GM12873 (cell line): ENCODE measurements at regions not wholly inside any gene's neighbourhood (a gene's known extent, or its start where the extent isn't known, plus 50 kb on each side); places are given as distances from the start of the nearest gene placed in this dataset.

Experiments used
- TF ChIP-seq, protein P1 (sequence below): IDR thresholded peaks from 2 replicates; pipeline ENCODE4 v1.5.1; 2012; ENCODE audit warnings: low read depth, mild to moderate bottlenecking, moderate library complexity, low read length, control low read depth; ENCODE audit not compliant: insufficient read depth; ENCODE audit errors: missing control alignments

GRCh38 chr1:70587872-70588366, 176.9 kb downstream of the CTH start:
- TF ChIP-seq, protein P1, sequence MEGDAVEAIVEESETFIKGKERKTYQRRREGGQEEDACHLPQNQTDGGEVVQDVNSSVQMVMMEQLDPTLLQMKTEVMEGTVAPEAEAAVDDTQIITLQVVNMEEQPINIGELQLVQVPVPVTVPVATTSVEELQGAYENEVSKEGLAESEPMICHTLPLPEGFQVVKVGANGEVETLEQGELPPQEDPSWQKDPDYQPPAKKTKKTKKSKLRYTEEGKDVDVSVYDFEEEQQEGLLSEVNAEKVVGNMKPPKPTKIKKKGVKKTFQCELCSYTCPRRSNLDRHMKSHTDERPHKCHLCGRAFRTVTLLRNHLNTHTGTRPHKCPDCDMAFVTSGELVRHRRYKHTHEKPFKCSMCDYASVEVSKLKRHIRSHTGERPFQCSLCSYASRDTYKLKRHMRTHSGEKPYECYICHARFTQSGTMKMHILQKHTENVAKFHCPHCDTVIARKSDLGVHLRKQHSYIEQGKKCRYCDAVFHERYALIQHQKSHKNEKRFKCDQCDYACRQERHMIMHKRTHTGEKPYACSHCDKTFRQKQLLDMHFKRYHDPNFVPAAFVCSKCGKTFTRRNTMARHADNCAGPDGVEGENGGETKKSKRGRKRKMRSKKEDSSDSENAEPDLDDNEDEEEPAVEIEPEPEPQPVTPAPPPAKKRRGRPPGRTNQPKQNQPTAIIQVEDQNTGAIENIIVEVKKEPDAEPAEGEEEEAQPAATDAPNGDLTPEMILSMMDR, result no peak

DNA sequence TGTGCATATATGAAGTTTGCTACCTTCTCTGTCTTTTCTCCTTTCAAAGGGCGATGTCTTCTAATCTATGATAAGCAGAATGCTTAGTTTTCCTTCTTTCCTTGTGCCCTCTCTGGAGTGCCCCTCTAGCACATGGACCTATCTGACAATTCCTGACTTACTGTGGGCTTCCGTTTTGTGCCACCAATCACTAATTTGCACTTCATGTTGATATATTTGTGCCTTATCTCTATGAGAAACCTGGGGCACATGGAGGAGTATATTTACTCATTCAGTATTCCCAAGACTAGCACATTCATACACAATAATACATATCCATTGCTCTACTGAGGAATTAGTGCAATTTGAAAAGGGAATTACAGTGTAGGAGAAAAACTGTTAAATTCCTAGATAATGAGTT, 197.7 kb downstream of the CTH start:
- TF ChIP-seq, protein P1, result no peak

- TF ChIP-seq, protein P1, result no peak
Measured at GRCh38 chr1:70616946-70617345, 205.9 kb downstream of the CTH start.

GRCh38 chr1:70617728-70618127, 206.7 kb downstream of the CTH start:
- TF ChIP-seq, protein P1, result no peak

- TF ChIP-seq, protein P1, result no peak
Measured at GRCh38 chr1:70627910-70628309, 216.8 kb downstream of the CTH start.

DNA sequence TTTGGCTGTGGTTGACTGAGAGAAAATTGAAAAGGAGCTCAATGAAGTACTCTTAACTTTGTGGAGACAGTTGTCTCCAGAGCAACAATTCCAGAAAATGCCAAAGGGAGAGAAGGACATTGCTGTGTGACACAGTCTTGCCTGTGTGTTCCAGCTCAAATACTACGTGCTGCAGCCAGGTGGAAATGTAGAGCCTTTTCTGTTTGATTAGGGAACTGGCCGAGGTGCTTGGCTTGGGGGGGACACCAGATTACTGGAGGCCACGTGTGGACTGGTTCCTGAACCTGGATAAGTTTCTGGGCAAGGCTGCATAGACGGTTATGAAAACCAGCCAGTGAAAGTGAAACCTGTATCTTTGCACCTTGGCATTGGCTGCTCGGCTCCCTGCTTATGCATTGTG, 217.9 kb downstream of the CTH start:
- TF ChIP-seq, protein P1, result no peak

DNA sequence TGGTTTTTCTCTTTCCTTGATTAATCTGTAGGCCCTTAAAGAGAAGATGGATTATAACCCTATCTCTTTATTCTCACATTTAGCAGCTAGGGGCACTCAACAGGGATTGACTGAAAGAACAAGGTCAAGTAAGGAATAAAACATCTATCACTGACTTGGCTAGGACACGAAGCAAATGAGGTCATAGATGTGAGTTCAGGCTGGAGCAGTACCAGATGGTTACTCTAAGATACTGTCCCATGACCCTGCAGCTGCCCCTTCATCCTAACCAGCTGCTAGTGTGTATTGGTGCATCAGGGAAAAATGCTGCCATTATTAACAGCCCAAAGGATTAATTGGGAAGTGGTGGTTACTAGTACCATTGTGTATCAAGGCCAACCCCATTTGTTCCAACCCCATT, 221.9 kb downstream of the CTH start:
- TF ChIP-seq, protein P1, result no peak
